ENCODE measurements at regions not wholly inside any gene's neighbourhood (a gene's known extent, or its start where the extent isn't known, plus 50 kb on each side); places are given as distances from the start of the nearest gene placed in this dataset.

GRCh38 chr5:107251151-107251550, 419.6 kb downstream of the EFNA5 start:
- Histone ChIP-seq H3K9ac (no peak overlapping the region), H3K27me3 (no peaks in the 10 kb centered on the region), H3K4me2 (no peak overlapping the region), H4K20me1 (no peaks in the 10 kb centered on the region), H3K4me1 (no peaks in the 10 kb centered on the region), H3K27ac (no peak overlapping the region), H3K4me3 (no peak overlapping the region), H3K9me3 (no peaks in the 10 kb centered on the region), H3K36me3 (no peaks in the 10 kb centered on the region)
- TF ChIP-seq Cebpa-rat (IDR thresholded peaks at IDR 0.05) = no peak

GRCh38 chr5:107248066-107248695, 422.6 kb downstream of the EFNA5 start:
- no peaks in the 10 kb centered on the region for H3K36me3 ChIP-seq
- H3K4me3 ChIP-seq = no peak overlapping the region
- no peak overlapping the region for H3K27ac ChIP-seq
- no peak for TF ChIP-seq Cebpa-rat (IDR thresholded peaks at IDR 0.05)
- no peaks in the 10 kb centered on the region for H3K9me3 ChIP-seq
- H3K4me1 ChIP-seq = no peaks in the 10 kb centered on the region
- H4K20me1 ChIP-seq = no peaks in the 10 kb centered on the region
- H3K9ac ChIP-seq = no peak overlapping the region
- no peak overlapping the region for H3K4me2 ChIP-seq
- no peaks in the 10 kb centered on the region for H3K27me3 ChIP-seq

- Histone ChIP-seq H3K9ac (no peak overlapping the region), H3K4me3 (no peak overlapping the region), H4K20me1 (no peaks in the 10 kb centered on the region), H3K36me3 (no peaks in the 10 kb centered on the region), H3K4me1 (no peaks in the 10 kb centered on the region), H3K27me3 (no peaks in the 10 kb centered on the region), H3K4me2 (no peak overlapping the region), H3K27ac (no peak overlapping the region), H3K9me3 (no peaks in the 10 kb centered on the region)
- TF ChIP-seq Cebpa-rat (IDR thresholded peaks at IDR 0.05) = no peak
These were observed 423.3 kb downstream of the EFNA5 start for GRCh38 chr5:107247427-107247826.

GRCh38 chr5:107243220-107243579, 427.5 kb downstream of the EFNA5 start:
- no peak overlapping the region for H3K4me2 ChIP-seq
- H3K27ac ChIP-seq = no peak overlapping the region
- no peak for TF ChIP-seq Cebpa-rat (IDR thresholded peaks at IDR 0.05)
- H3K4me1 ChIP-seq = no peaks in the 10 kb centered on the region
- no peaks in the 10 kb centered on the region for H4K20me1 ChIP-seq
- no peak overlapping the region for H3K9ac ChIP-seq
- no peak overlapping the region for H3K4me3 ChIP-seq
- no peaks in the 10 kb centered on the region for H3K9me3 ChIP-seq
- H3K36me3 ChIP-seq = no peaks in the 10 kb centered on the region
- H3K27me3 ChIP-seq = no peaks in the 10 kb centered on the region

- Histone ChIP-seq H3K27ac (no peak overlapping the region), H4K20me1 (no peaks in the 10 kb centered on the region), H3K9ac (no peak overlapping the region), H3K36me3 (no peaks in the 10 kb centered on the region), H3K4me3 (no peak overlapping the region), H3K4me2 (no peak overlapping the region), H3K4me1 (no peaks in the 10 kb centered on the region), H3K27me3 (no peaks in the 10 kb centered on the region), H3K9me3 (no peaks in the 10 kb centered on the region)
- TF ChIP-seq Cebpa-rat (IDR thresholded peaks at IDR 0.05) = no peak
These were observed 428.1 kb downstream of the EFNA5 start for GRCh38 chr5:107242411-107243219.

GRCh38 chr5:107241841-107242240, 428.9 kb downstream of the EFNA5 start:
- Histone ChIP-seq H3K9me3 (no peaks in the 10 kb centered on the region), H3K9ac (no peak overlapping the region), H3K4me3 (no peak overlapping the region), H3K27me3 (no peaks in the 10 kb centered on the region), H3K4me1 (no peaks in the 10 kb centered on the region), H4K20me1 (no peaks in the 10 kb centered on the region), H3K27ac (no peak overlapping the region), H3K36me3 (no peaks in the 10 kb centered on the region), H3K4me2 (no peak overlapping the region)
- no peak for TF ChIP-seq Cebpa-rat (IDR thresholded peaks at IDR 0.05)

GRCh38 chr5:107235167-107235566, 435.6 kb downstream of the EFNA5 start:
- no peaks in the 10 kb centered on the region for H3K27me3 ChIP-seq
- TF ChIP-seq Cebpa-rat (IDR thresholded peaks at IDR 0.05) = no peak
- no peaks in the 10 kb centered on the region for H3K4me1 ChIP-seq
- H3K27ac ChIP-seq = no peak overlapping the region
- H3K4me2 ChIP-seq = no peak overlapping the region
- no peaks in the 10 kb centered on the region for H3K36me3 ChIP-seq
- no peaks in the 10 kb centered on the region for H4K20me1 ChIP-seq
- no peaks in the 10 kb centered on the region for H3K9me3 ChIP-seq
- no peak overlapping the region for H3K9ac ChIP-seq
- H3K4me3 ChIP-seq = no peak overlapping the region

GRCh38 chr5:107232788-107233187, 437.9 kb downstream of the EFNA5 start:
- no peaks in the 10 kb centered on the region for H3K9me3 ChIP-seq
- no peak overlapping the region for H3K27ac ChIP-seq
- H3K4me3 ChIP-seq = no peak overlapping the region
- H3K27me3 ChIP-seq = no peaks in the 10 kb centered on the region
- no peak for TF ChIP-seq Cebpa-rat (IDR thresholded peaks at IDR 0.05)
- no peaks in the 10 kb centered on the region for H3K36me3 ChIP-seq
- H4K20me1 ChIP-seq = no peaks in the 10 kb centered on the region
- H3K9ac ChIP-seq = no peak overlapping the region
- H3K4me1 ChIP-seq = no peaks in the 10 kb centered on the region
- H3K4me2 ChIP-seq = no peak overlapping the region

GRCh38 chr5:107232293-107232692, 438.4 kb downstream of the EFNA5 start:
- Histone ChIP-seq H4K20me1 (no peaks in the 10 kb centered on the region), H3K4me2 (no peak overlapping the region), H3K4me3 (no peak overlapping the region), H3K4me1 (no peaks in the 10 kb centered on the region), H3K9me3 (no peaks in the 10 kb centered on the region), H3K9ac (no peak overlapping the region), H3K36me3 (no peaks in the 10 kb centered on the region), H3K27me3 (no peaks in the 10 kb centered on the region), H3K27ac (no peak overlapping the region)
- no peak for TF ChIP-seq Cebpa-rat (IDR thresholded peaks at IDR 0.05)

GRCh38 chr5:107231191-107231590, 439.5 kb downstream of the EFNA5 start:
- TF ChIP-seq Cebpa-rat (IDR thresholded peaks at IDR 0.05) = no peak
- no peak overlapping the region for H3K9ac ChIP-seq
- no peak overlapping the region for H3K27ac ChIP-seq
- H3K9me3 ChIP-seq = no peaks in the 10 kb centered on the region
- no peaks in the 10 kb centered on the region for H3K36me3 ChIP-seq
- H3K27me3 ChIP-seq = no peaks in the 10 kb centered on the region
- no peak overlapping the region for H3K4me2 ChIP-seq
- H3K4me3 ChIP-seq = no peak overlapping the region
- H3K4me1 ChIP-seq = no peaks in the 10 kb centered on the region
- no peaks in the 10 kb centered on the region for H4K20me1 ChIP-seq
